ENCODE measurements at regions not wholly inside any gene's neighbourhood (a gene's known extent, or its start where the extent isn't known, plus 50 kb on each side); places are given as distances from the start of the nearest gene placed in this dataset.
"Not testable (repeated sequence)": the region's sequence is repeated elsewhere in the genome, so short reads cannot be mapped to it uniquely, and the experiment has no call there.

DNA sequence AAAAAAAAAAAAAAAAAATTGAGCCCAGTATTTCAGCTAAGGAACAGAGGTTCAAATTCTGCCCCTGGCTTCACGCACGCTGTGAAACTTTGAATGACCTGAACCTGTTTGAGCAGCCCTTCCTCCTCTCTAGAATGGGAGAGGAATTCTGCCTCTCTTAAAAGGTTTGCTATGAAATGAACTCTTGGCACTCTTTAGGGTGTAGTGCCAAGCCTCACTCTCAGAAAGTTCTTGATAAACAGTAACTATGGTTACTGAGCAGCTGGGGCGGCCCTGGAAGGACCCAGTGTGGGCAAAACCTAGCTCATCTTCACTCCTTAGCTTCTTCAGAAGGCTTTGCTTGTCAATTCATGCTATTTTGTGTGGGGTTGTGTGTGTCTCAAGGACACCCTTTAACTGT lies 73.7 kb downstream of the GEMIN8 start:
- H4K20me1 ChIP-seq (ENCODE audit: insufficient read depth) = no peaks in the 10 kb centered on the region
- H3K9me3 ChIP-seq (ENCODE audit: low read depth) = no peaks in the 10 kb centered on the region
- no peaks in the 10 kb centered on the region for H3K36me3 ChIP-seq (ENCODE audit: low read depth)
- 83 to 88% methylated on average over 3 of the region's 3 CpGs for WGBS, 2 experiments (ENCODE audit: low coverage in 1 of 2, low lambda C conversion rate in 2 of 2, missing lambda C conversion rate in 2 of 2)
- H3K9ac ChIP-seq = no peak overlapping the region
- H3K27me3 ChIP-seq (replicated peaks; ENCODE audit: insufficient read depth) = no peaks in the 10 kb centered on the region
- H3F3A ChIP-seq (ENCODE audit: insufficient read depth) = no peaks in the 10 kb centered on the region
- TF ChIP-seq EZH2phosphoT487 (IDR thresholded peaks at IDR 0.05; ENCODE audit: insufficient read depth, low read depth) (no peak), EZH2 (IDR thresholded peaks at IDR 0.05; ENCODE audit: insufficient read depth, poor library complexity, severe bottlenecking) (no peak)
- no peak overlapping the region for H3K4me2 ChIP-seq (ENCODE audit: unreplicated experiment)
- H3K4me3 ChIP-seq = no peak overlapping the region
- in situ Hi-C loops (cut with MboI) = no loop called here
- no peak overlapping the region for H2AFZ ChIP-seq
- no peaks in the 10 kb centered on the region for H3K79me2 ChIP-seq (ENCODE audit: insufficient read depth)
- no peaks in the 10 kb centered on the region for H3K4me1 ChIP-seq (ENCODE audit: insufficient read depth)
- no peak overlapping the region for H3K27ac ChIP-seq
- no peak for DNase-seq
- no peaks in the 10 kb centered on the region for H3K9me2 ChIP-seq (ENCODE audit: insufficient read depth)

DNA sequence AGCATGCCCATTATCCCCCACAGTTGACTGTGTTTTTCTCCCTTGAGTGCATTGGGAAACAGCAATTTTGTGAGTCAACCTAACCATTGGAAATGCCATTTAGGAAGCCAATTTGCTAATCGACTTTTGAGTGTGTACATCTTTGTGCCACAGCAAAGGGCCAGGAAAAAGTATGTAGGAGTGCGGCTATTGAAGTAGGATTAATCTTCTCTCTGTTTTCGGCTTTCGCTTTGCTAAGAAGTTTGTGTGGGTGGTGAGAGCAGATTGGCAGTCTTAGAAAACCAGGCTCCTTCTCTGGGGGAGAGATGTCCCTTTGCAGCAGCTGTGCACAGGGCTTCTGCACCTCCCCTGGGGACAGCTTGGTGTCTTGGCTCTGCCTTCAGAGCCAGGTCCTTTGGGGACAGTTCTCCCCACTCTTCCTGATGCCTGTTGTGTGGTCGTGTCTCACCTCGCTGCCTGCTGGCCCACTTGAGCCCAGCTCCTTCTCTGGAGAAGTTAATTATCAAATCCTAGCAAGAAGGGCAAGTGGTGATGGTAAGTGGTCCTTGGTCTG lies 74.5 kb downstream of the GEMIN8 start:
- Histone ChIP-seq H3F3A (ENCODE audit: insufficient read depth) (no peaks in the 10 kb centered on the region), H3K9me2 (ENCODE audit: insufficient read depth) (no peaks in the 10 kb centered on the region), H3K27ac (no peak overlapping the region), H3K4me2 (ENCODE audit: unreplicated experiment) (no peak overlapping the region), H3K4me1 (ENCODE audit: insufficient read depth) (no peaks in the 10 kb centered on the region), H3K79me2 (ENCODE audit: insufficient read depth) (no peaks in the 10 kb centered on the region), H4K20me1 (ENCODE audit: insufficient read depth) (no peaks in the 10 kb centered on the region), H3K9ac (no peak overlapping the region), H3K36me3 (ENCODE audit: low read depth) (no peaks in the 10 kb centered on the region), H3K9me3 (ENCODE audit: low read depth) (no peaks in the 10 kb centered on the region), H3K4me3 (no peak overlapping the region), H3K27me3 (replicated peaks; ENCODE audit: insufficient read depth) (no peaks in the 10 kb centered on the region), H2AFZ (no peak overlapping the region)
- no peak for TF ChIP-seq EZH2phosphoT487 (IDR thresholded peaks at IDR 0.05; ENCODE audit: insufficient read depth, low read depth)
- TF ChIP-seq EZH2 (IDR thresholded peaks at IDR 0.05; ENCODE audit: insufficient read depth, poor library complexity, severe bottlenecking) = no peak
- in situ Hi-C loops (cut with MboI) = no loop called here
- WGBS, 2 experiments (ENCODE audit: low coverage in 1 of 2, low lambda C conversion rate in 2 of 2, missing lambda C conversion rate in 2 of 2) = 55 to 68% methylated on average over 5 to 6 of the region's 6 CpGs
- no peak for DNase-seq

DNA sequence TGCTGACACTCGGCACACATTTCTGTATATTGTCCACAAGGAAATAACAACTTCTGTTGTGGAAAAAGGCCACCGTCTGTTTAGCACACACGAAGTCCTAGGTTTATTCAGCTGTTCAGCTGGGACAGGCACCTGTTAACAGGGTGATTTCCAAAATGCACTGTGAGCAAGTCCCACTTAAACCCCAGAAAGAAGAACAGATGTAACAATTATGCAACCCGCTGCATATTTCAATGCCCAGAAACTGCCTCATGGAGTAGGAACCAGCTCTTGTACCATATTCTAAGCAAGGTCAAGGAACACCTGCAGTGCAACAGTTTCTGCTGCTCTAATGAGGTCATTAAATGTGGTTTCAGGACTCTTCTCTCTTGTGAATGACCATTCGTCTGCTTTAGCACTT lies 77.1 kb downstream of the GEMIN8 start:
- Histone ChIP-seq H4K20me1 (ENCODE audit: insufficient read depth) (no peaks in the 10 kb centered on the region), H3K79me2 (ENCODE audit: insufficient read depth) (no peaks in the 10 kb centered on the region), H3K4me3 (no peak overlapping the region), H3K4me2 (ENCODE audit: unreplicated experiment) (no peak overlapping the region), H3K36me3 (ENCODE audit: low read depth) (no peaks in the 10 kb centered on the region), H2AFZ (no peak overlapping the region), H3K9me2 (ENCODE audit: insufficient read depth) (no peaks in the 10 kb centered on the region), H3K27me3 (replicated peaks; ENCODE audit: insufficient read depth) (no peaks in the 10 kb centered on the region), H3K9ac (no peak overlapping the region), H3F3A (ENCODE audit: insufficient read depth) (no peaks in the 10 kb centered on the region), H3K27ac (no peak overlapping the region), H3K4me1 (ENCODE audit: insufficient read depth) (no peaks in the 10 kb centered on the region), H3K9me3 (ENCODE audit: low read depth) (no peaks in the 10 kb centered on the region)
- in situ Hi-C loops (cut with MboI) = no loop called here
- WGBS, 2 experiments (ENCODE audit: low coverage in 1 of 2, low lambda C conversion rate in 2 of 2, missing lambda C conversion rate in 2 of 2) = 46 to 69% methylated on average over 2 to 5 of the region's 5 CpGs
- TF ChIP-seq EZH2phosphoT487 (IDR thresholded peaks at IDR 0.05; ENCODE audit: insufficient read depth, low read depth) (no peak), EZH2 (IDR thresholded peaks at IDR 0.05; ENCODE audit: insufficient read depth, poor library complexity, severe bottlenecking) (no peak)
- no peak for DNase-seq

DNA sequence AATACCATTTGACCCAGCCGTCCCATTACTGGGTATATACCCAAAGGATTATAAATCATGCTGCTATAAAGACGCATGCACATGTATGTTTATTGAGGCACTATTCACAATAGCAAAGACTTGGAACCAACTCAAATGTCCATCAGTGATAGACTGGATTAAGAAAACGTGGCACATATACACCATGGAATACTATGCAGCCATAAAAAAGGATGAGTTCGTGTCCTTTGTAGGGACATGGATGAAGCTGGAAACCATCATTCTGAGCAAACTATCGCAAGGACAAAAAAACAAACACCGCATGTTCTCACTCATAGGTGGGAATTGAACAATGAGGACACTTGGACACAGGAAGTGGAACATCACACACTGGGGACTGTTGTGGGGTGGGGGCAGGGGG lies 83.5 kb downstream of the GEMIN8 start:
- H3K27me3 ChIP-seq (replicated peaks; ENCODE audit: insufficient read depth); H3K9ac ChIP-seq; H3K4me2 ChIP-seq (ENCODE audit: unreplicated experiment); H3K4me1 ChIP-seq (ENCODE audit: insufficient read depth); H3K27ac ChIP-seq; H3K36me3 ChIP-seq (ENCODE audit: low read depth); H3F3A ChIP-seq (ENCODE audit: insufficient read depth); H2AFZ ChIP-seq; H3K9me2 ChIP-seq (ENCODE audit: insufficient read depth); H3K79me2 ChIP-seq (ENCODE audit: insufficient read depth); H4K20me1 ChIP-seq (ENCODE audit: insufficient read depth); in situ Hi-C loops (cut with MboI); H3K4me3 ChIP-seq; H3K9me3 ChIP-seq (ENCODE audit: low read depth); DNase-seq: not testable (repeated sequence)
- 54 to 55% methylated on average over 6 of the region's 6 CpGs for WGBS, 2 experiments (ENCODE audit: low coverage in 1 of 2, low lambda C conversion rate in 2 of 2, missing lambda C conversion rate in 2 of 2)

DNA sequence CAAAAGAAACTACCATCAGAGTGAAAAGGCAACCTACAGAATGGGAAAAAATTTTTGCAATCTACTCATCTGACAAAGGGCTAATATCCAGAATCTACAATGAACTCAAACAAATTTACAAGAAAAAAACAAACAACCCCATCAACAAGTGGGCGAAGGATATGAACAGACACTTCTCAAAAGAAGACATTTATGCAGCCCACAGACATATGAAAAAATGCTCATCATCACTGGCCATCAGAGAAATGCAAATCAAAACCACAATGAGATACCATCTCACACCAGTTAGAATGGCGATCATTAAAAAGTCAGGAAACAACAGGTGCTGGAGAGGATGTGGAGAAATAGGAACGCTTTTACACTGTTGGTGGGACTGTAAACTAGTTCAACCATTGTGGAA lies 83.9 kb downstream of the GEMIN8 start:
- H3K4me2 ChIP-seq (ENCODE audit: unreplicated experiment); H3K9ac ChIP-seq; H3K79me2 ChIP-seq (ENCODE audit: insufficient read depth); H3K9me3 ChIP-seq (ENCODE audit: low read depth); H3K27me3 ChIP-seq (replicated peaks; ENCODE audit: insufficient read depth); H3K9me2 ChIP-seq (ENCODE audit: insufficient read depth); H3F3A ChIP-seq (ENCODE audit: insufficient read depth); H3K36me3 ChIP-seq (ENCODE audit: low read depth); H4K20me1 ChIP-seq (ENCODE audit: insufficient read depth); H3K4me3 ChIP-seq; H3K27ac ChIP-seq; DNase-seq; H3K4me1 ChIP-seq (ENCODE audit: insufficient read depth); in situ Hi-C loops (cut with MboI); H2AFZ ChIP-seq: not testable (repeated sequence)
- 64% methylated on average over 1 of the region's 3 CpGs; no CpG with 5 or more reads in 1 of the 2 experiments for WGBS, 2 experiments (ENCODE audit: low coverage in 1 of 2, low lambda C conversion rate in 2 of 2, missing lambda C conversion rate in 2 of 2)

Measured in GM23248 (cell line).